Stomach (tissue), 4 donors: ENCODE measurements at regions not wholly inside any gene's neighbourhood (a gene's known extent, or its start where the extent isn't known, plus 50 kb on each side); places are given as distances from the start of the nearest gene placed in this dataset.

Source experiments
- EP300 ChIP-seq: sonication (generic); formaldehyde crosslinking; IDR thresholded peaks from one replicate; pipeline ENCODE4 v1.6.1; 2017; ENCODE audit warnings: antibody characterized with exemption
- POLR2A ChIP-seq, 4 donors: fragments of 450-650 bp; IDR thresholded peaks; one replicate each; pipeline ENCODE4 v1.6.1; 2016; ENCODE audit warnings: antibody characterized with exemption in 4 of 4, control low read depth in 2 of 4, mild to moderate bottlenecking in 1 of 4, moderate library complexity in 1 of 4
- POLR2AphosphoS5 ChIP-seq, 3 donors: sonication (generic); formaldehyde crosslinking; IDR thresholded peaks; one replicate each; pipeline ENCODE4 v1.6.1; 2016; ENCODE audit warnings: antibody characterized with exemption in 3 of 3
- TF ChIP-seq, protein P1 (sequence below), 7 experiments: fragments of 450-650 bp in 4 of 7; fragments of 200-600 bp in 3 of 7; sonication (generic) in 3 of 7; IDR thresholded peaks; one replicate each; pipeline ENCODE4 v1.5.1; 2016 to 2019; ENCODE audit warnings: antibody characterized with exemption in 7 of 7, control low read depth in 2 of 7, mild to moderate bottlenecking in 1 of 7

GRCh38 chr10:4581929-4582328 is 244.1 kb upstream of the AKR1E2 start:
- TF ChIP-seq, protein P1, sequence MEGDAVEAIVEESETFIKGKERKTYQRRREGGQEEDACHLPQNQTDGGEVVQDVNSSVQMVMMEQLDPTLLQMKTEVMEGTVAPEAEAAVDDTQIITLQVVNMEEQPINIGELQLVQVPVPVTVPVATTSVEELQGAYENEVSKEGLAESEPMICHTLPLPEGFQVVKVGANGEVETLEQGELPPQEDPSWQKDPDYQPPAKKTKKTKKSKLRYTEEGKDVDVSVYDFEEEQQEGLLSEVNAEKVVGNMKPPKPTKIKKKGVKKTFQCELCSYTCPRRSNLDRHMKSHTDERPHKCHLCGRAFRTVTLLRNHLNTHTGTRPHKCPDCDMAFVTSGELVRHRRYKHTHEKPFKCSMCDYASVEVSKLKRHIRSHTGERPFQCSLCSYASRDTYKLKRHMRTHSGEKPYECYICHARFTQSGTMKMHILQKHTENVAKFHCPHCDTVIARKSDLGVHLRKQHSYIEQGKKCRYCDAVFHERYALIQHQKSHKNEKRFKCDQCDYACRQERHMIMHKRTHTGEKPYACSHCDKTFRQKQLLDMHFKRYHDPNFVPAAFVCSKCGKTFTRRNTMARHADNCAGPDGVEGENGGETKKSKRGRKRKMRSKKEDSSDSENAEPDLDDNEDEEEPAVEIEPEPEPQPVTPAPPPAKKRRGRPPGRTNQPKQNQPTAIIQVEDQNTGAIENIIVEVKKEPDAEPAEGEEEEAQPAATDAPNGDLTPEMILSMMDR (IDR thresholded peaks at IDR 0.05) = no peak
- TF ChIP-seq POLR2AphosphoS5 (IDR thresholded peaks at IDR 0.05) (no peak), POLR2A (IDR thresholded peaks at IDR 0.05) (no peak), EP300 (no peak)
